GM19438 (cell line): ENCODE measurements at regions not wholly inside any gene's neighbourhood (a gene's known extent, or its start where the extent isn't known, plus 50 kb on each side); places are given as distances from the start of the nearest gene placed in this dataset.
"Not testable (repeated sequence)": the region's sequence is repeated elsewhere in the genome, so short reads cannot be mapped to it uniquely, and the experiment has no call there.

Experiments
- ATAC-seq: cut with Tn5 transposase; IDR thresholded peaks from one replicate; pipeline ENCODE4 v1.9.1; 2021; ENCODE audit warnings: low read depth; ENCODE audit not compliant: unreplicated experiment

GRCh38 chr14:101250336-101250947 is 310.9 kb upstream of the DIO3 start:
- ATAC-seq = no peak

GRCh38 chr14:101250948-101251811 is 310.1 kb upstream of the DIO3 start:
- ATAC-seq = no peak

GRCh38 chr14:101251812-101252442 is 309.4 kb upstream of the DIO3 start:
- no peak for ATAC-seq

GRCh38 chr14:101252443-101253214 is 308.7 kb upstream of the DIO3 start:
- ATAC-seq = no peak

GRCh38 chr14:101253948-101254347 is 307.3 kb upstream of the DIO3 start:
- ATAC-seq = no peak

- no peak for ATAC-seq
These were observed 306.2 kb upstream of the DIO3 start for GRCh38 chr14:101254805-101255764.

GRCh38 chr14:101255765-101256125 is 305.6 kb upstream of the DIO3 start:
- ATAC-seq = no peak

- ATAC-seq = no peak
These were observed 305.0 kb upstream of the DIO3 start for GRCh38 chr14:101256266-101256665.

GRCh38 chr14:101257551-101257950 is 303.7 kb upstream of the DIO3 start:
- ATAC-seq = no peak

- no peak for ATAC-seq
These were observed 301.5 kb upstream of the DIO3 start for GRCh38 chr14:101259748-101260147.

GRCh38 chr14:101266441-101266840 is 294.9 kb upstream of the DIO3 start:
- ATAC-seq = not testable (repeated sequence)

GRCh38 chr14:101273091-101273490 is 288.2 kb upstream of the DIO3 start:
- no peak for ATAC-seq

GRCh38 chr14:101276309-101277091 is 284.8 kb upstream of the DIO3 start:
- ATAC-seq = no peak

- ATAC-seq = no peak
These were observed 278.9 kb upstream of the DIO3 start for GRCh38 chr14:101282418-101282817.

GRCh38 chr14:101284711-101285110 is 276.6 kb upstream of the DIO3 start:
- no peak for ATAC-seq

GRCh38 chr14:101286271-101287018 is 274.9 kb upstream of the DIO3 start:
- no peak for ATAC-seq

GRCh38 chr14:101288436-101289229 is 272.7 kb upstream of the DIO3 start:
- no peak for ATAC-seq
